OCI-LY7 (cell line): ENCODE measurements at regions not wholly inside any gene's neighbourhood (a gene's known extent, or its start where the extent isn't known, plus 50 kb on each side); places are given as distances from the start of the nearest gene placed in this dataset.

ENCODE experiments used
- CTCF ChIP-seq: fragments of 200-600 bp; sonication (generic); conservative IDR thresholded peaks from 2 replicates; pipeline ENCODE4 v1.5.1; 2014; ENCODE audit warnings: mild to moderate bottlenecking, antibody characterized with exemption, low read length, moderate library complexity, mixed read lengths
- EZH2phosphoT487 ChIP-seq: fragments of 200-600 bp; sonication (generic); IDR thresholded peaks from 2 replicates; pipeline ENCODE4 v1.6.1; 2018; ENCODE audit warnings: low read depth, borderline replicate concordance, mild to moderate bottlenecking, mixed run types, antibody characterized with exemption, low read length, moderate library complexity, mixed read lengths

- no peak for TF ChIP-seq CTCF
- TF ChIP-seq EZH2phosphoT487 = no peak
These were observed 83.1 kb upstream of the STARD4 start for GRCh38 chr5:111595425-111595824.
